Astrocyte (in vitro differentiated cells and primary cell): ENCODE measurements at regions not wholly inside any gene's neighbourhood (a gene's known extent, or its start where the extent isn't known, plus 50 kb on each side); places are given as distances from the start of the nearest gene placed in this dataset.

Experiments
- EZH2 ChIP-seq: IDR thresholded peaks from 2 replicates; pipeline ENCODE4 v1.6.1; 2012; ENCODE audit warnings: mild to moderate bottlenecking, low read length, inconsistent platforms; ENCODE audit not compliant: insufficient read depth
- TF ChIP-seq, protein P1 (sequence below): IDR thresholded peaks from 2 replicates; pipeline ENCODE4 v1.5.1; 2011; ENCODE audit warnings: low read depth, mild to moderate bottlenecking, inconsistent platforms, low read length, moderate library complexity; ENCODE audit not compliant: insufficient read depth

DNA sequence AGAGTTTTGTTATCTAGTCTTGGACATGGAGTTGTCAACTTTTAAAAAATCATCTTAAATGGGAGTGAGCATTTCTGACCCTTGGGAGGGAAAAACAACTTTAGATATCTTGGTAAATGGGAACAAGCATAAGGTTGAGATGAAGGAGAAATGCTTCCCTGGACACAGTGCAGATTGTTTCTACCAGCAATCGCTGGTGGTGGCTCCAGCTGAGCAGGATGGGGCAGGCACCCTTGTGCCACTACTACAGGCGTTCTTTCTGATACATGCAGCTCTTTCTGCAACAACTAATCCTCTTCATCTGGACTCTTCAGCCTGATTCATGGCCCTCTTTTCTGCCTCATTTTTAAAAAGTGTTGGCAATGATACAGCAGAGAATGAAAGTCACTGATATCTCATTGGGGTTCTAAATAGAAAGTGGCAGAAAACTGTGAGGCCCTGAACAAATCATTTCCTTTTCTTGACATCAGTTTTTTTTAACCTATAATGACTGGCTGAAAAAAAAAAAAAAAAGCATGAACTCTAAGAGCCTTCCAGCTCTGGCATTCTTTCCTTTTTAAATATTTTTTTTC is 409.4 kb upstream of the PTGER4 start:
- TF ChIP-seq, protein P1, sequence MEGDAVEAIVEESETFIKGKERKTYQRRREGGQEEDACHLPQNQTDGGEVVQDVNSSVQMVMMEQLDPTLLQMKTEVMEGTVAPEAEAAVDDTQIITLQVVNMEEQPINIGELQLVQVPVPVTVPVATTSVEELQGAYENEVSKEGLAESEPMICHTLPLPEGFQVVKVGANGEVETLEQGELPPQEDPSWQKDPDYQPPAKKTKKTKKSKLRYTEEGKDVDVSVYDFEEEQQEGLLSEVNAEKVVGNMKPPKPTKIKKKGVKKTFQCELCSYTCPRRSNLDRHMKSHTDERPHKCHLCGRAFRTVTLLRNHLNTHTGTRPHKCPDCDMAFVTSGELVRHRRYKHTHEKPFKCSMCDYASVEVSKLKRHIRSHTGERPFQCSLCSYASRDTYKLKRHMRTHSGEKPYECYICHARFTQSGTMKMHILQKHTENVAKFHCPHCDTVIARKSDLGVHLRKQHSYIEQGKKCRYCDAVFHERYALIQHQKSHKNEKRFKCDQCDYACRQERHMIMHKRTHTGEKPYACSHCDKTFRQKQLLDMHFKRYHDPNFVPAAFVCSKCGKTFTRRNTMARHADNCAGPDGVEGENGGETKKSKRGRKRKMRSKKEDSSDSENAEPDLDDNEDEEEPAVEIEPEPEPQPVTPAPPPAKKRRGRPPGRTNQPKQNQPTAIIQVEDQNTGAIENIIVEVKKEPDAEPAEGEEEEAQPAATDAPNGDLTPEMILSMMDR, result no peak
- no peak for TF ChIP-seq EZH2
